Uterus (tissue), 3 donors: ENCODE measurements at regions not wholly inside any gene's neighbourhood (a gene's known extent, or its start where the extent isn't known, plus 50 kb on each side); places are given as distances from the start of the nearest gene placed in this dataset.

Source experiments
- DNase-seq, 2 donors: peaks; one replicate each; pipeline ENCODE4 v3.0.0-alpha.2; 2019 to 2020
- H3K27ac ChIP-seq, 2 donors: fragments of 200-600 bp; sonication (generic); 1 replicate in 1 of 2; 2 replicates in 1 of 2; pipeline ENCODE4 v1.5.1; 2016 to 2018
- H3K27me3 ChIP-seq, 2 donors: fragments of 200-600 bp; sonication (generic); one replicate each; pipeline ENCODE4 v1.5.1; 2018 to 2019; ENCODE audit warnings: control low read depth in 1 of 2
- H3K36me3 ChIP-seq, 2 donors: fragments of 200-600 bp; sonication (generic); one replicate each; pipeline ENCODE4 v1.5.1; 2019; ENCODE audit warnings: control low read depth in 1 of 2
- H3K4me1 ChIP-seq, 2 donors: fragments of 200-600 bp; sonication (generic); one replicate each; pipeline ENCODE4 v1.5.1; 2018 to 2019; ENCODE audit warnings: control low read depth in 1 of 2
- H3K4me3 ChIP-seq, 2 donors: fragments of 200-600 bp; sonication (generic); 1 replicate in 1 of 2; 2 replicates in 1 of 2; pipeline ENCODE4 v1.5.1; 2018 to 2019; ENCODE audit warnings: mild to moderate bottlenecking in 1 of 2
- H3K9me3 ChIP-seq, 2 donors: fragments of 200-600 bp; sonication (generic); one replicate each; pipeline ENCODE4 v1.5.1; 2019; ENCODE audit warnings: control low read depth in 1 of 2
- CTCF ChIP-seq, 4 experiments: fragments of 200-600 bp in 2 of 4; fragments of 450-650 bp in 2 of 4; sonication (generic) in 2 of 4; IDR thresholded peaks; one replicate each; pipeline ENCODE4 v1.5.1; 2016 to 2019; ENCODE audit warnings: antibody characterized with exemption in 4 of 4, mild to moderate bottlenecking in 2 of 4, moderate library complexity in 1 of 4
- POLR2A ChIP-seq, 2 donors: fragments of 450-650 bp; IDR thresholded peaks; one replicate each; pipeline ENCODE4 v1.6.1; 2016; ENCODE audit warnings: antibody characterized with exemption in 2 of 2, mild to moderate bottlenecking in 1 of 2, moderate library complexity in 1 of 2
- intact Hi-C: fragments of 100-400 bp; cut with DNase I; formaldehyde crosslinking; loops from one replicate; pipeline ENCODE4 v1.15.1; 2023; ENCODE audit warnings: low total_unique reads
- donor health status: DM: yes; HTN: yes; CAD: no.

GRCh38 chr11:80668039-80668438, 1227.2 kb upstream of the TENM4 start:
- Histone ChIP-seq H3K9me3 (no peaks in the 10 kb centered on the region), H3K27ac (no peak overlapping the region), H3K4me3 (no peak overlapping the region), H3K36me3 (no peaks in the 10 kb centered on the region), H3K27me3 (no peaks in the 10 kb centered on the region), H3K4me1 (no peaks in the 10 kb centered on the region)
- no peak for TF ChIP-seq CTCF (IDR thresholded peaks at IDR 0.05)
- TF ChIP-seq POLR2A (IDR thresholded peaks at IDR 0.05), result no peak
- no peak for DNase-seq
- intact Hi-C loops, result no loop called here

GRCh38 chr11:80655834-80656233, 1215.0 kb upstream of the TENM4 start:
- no peak for DNase-seq
- no peaks in the 10 kb centered on the region for H3K36me3 ChIP-seq
- H3K4me1 ChIP-seq, result no peaks in the 10 kb centered on the region
- intact Hi-C loops, result no loop called here
- H3K9me3 ChIP-seq, result no peaks in the 10 kb centered on the region
- H3K27me3 ChIP-seq, result no peaks in the 10 kb centered on the region
- TF ChIP-seq POLR2A (IDR thresholded peaks at IDR 0.05) (no peak), CTCF (IDR thresholded peaks at IDR 0.05) (no peak)
- H3K27ac ChIP-seq, result no peak overlapping the region
- H3K4me3 ChIP-seq, result no peak overlapping the region

GRCh38 chr11:80650966-80651365, 1210.1 kb upstream of the TENM4 start:
- Histone ChIP-seq H3K9me3 (no peaks in the 10 kb centered on the region), H3K4me3 (no peak overlapping the region), H3K27ac (no peak overlapping the region), H3K4me1 (no peaks in the 10 kb centered on the region), H3K36me3 (no peaks in the 10 kb centered on the region), H3K27me3 (no peaks in the 10 kb centered on the region)
- DNase-seq, result no peak
- TF ChIP-seq CTCF (IDR thresholded peaks at IDR 0.05) (no peak), POLR2A (IDR thresholded peaks at IDR 0.05) (no peak)
- intact Hi-C loops, result no loop called here

- TF ChIP-seq CTCF (IDR thresholded peaks at IDR 0.05) (no peak), POLR2A (IDR thresholded peaks at IDR 0.05) (no peak)
- intact Hi-C loops, result no loop called here
- H3K36me3 ChIP-seq, result no peaks in the 10 kb centered on the region
- no peaks in the 10 kb centered on the region for H3K27me3 ChIP-seq
- no peak overlapping the region for H3K27ac ChIP-seq
- no peak overlapping the region for H3K4me3 ChIP-seq
- no peaks in the 10 kb centered on the region for H3K9me3 ChIP-seq
- no peaks in the 10 kb centered on the region for H3K4me1 ChIP-seq
- no peak for DNase-seq
Measured at GRCh38 chr11:80649186-80649585, 1208.4 kb upstream of the TENM4 start.

GRCh38 chr11:80638296-80638695, 1197.5 kb upstream of the TENM4 start:
- no peak overlapping the region for H3K27ac ChIP-seq
- no peaks in the 10 kb centered on the region for H3K4me1 ChIP-seq
- H3K9me3 ChIP-seq, result no peaks in the 10 kb centered on the region
- H3K4me3 ChIP-seq, result no peak overlapping the region
- H3K27me3 ChIP-seq, result no peaks in the 10 kb centered on the region
- intact Hi-C loops, result no loop called here
- DNase-seq, result no peak
- H3K36me3 ChIP-seq, result no peaks in the 10 kb centered on the region
- TF ChIP-seq CTCF (IDR thresholded peaks at IDR 0.05) (no peak), POLR2A (IDR thresholded peaks at IDR 0.05) (no peak)
